Gastroesophageal sphincter (tissue), 3 donors: ENCODE measurements at regions not wholly inside any gene's neighbourhood (a gene's known extent, or its start where the extent isn't known, plus 50 kb on each side); places are given as distances from the start of the nearest gene placed in this dataset.

Source experiments
- EP300 ChIP-seq: sonication (generic); formaldehyde crosslinking; IDR thresholded peaks from one replicate; pipeline ENCODE4 v1.6.1; 2017; ENCODE audit warnings: antibody characterized with exemption, mild to moderate bottlenecking
- TF ChIP-seq, protein P1 (sequence below), 4 experiments: fragments of 200-600 bp in 2 of 4; fragments of 450-650 bp in 2 of 4; sonication (generic) in 1 of 4; IDR thresholded peaks; one replicate each; pipeline ENCODE4 v1.5.1; 2017 to 2019; ENCODE audit warnings: antibody characterized with exemption in 4 of 4, mild to moderate bottlenecking in 2 of 4, moderate library complexity in 2 of 4

DNA sequence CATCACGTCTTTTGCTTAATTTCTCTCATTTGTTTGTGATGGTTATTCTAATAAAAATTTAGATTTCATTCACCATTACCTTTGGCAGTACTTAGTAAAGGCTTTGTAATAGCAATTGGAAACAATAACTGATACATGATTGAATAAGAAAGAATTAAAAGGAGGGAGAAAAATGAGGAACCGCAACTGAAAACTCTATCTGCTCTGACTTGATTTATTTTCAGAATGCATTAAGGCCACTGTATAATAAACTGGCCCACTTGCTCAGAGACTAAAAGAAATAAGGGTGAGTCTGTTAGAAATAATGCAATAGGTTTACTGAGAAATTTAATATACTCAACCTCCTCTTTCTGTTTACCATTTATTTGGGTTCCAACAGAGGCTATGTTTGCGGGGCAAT, 351.5 kb downstream of the TMA16 start:
- TF ChIP-seq, protein P1, sequence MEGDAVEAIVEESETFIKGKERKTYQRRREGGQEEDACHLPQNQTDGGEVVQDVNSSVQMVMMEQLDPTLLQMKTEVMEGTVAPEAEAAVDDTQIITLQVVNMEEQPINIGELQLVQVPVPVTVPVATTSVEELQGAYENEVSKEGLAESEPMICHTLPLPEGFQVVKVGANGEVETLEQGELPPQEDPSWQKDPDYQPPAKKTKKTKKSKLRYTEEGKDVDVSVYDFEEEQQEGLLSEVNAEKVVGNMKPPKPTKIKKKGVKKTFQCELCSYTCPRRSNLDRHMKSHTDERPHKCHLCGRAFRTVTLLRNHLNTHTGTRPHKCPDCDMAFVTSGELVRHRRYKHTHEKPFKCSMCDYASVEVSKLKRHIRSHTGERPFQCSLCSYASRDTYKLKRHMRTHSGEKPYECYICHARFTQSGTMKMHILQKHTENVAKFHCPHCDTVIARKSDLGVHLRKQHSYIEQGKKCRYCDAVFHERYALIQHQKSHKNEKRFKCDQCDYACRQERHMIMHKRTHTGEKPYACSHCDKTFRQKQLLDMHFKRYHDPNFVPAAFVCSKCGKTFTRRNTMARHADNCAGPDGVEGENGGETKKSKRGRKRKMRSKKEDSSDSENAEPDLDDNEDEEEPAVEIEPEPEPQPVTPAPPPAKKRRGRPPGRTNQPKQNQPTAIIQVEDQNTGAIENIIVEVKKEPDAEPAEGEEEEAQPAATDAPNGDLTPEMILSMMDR (IDR thresholded peaks at IDR 0.05) = no peak
- no peak for TF ChIP-seq EP300
